Activated CD4-positive, alpha-beta memory T cell treated with anti-CD3 and anti-CD28 coated beads, Interleukin-2, amount 10 ng/mL, durations not matched to agents 7 days and 5 days (primary cell): ENCODE measurements at regions not wholly inside any gene's neighbourhood (a gene's known extent, or its start where the extent isn't known, plus 50 kb on each side); places are given as distances from the start of the nearest gene placed in this dataset.

ENCODE experiments used
- CTCF ChIA-PET: fragments of 350-600 bp; sonication (Branson Sonifier 250); formaldehyde crosslinking; loops from one replicate; lab custom pipeline; 2021; ENCODE audit warnings: antibody characterized with exemption, inconsistent platforms; lab: Charles Lee
- POLR2A ChIA-PET: fragments of 350-600 bp; sonication (Branson Sonifier 250); formaldehyde crosslinking; loops from one replicate; lab custom pipeline; 2021; ENCODE audit warnings: antibody characterized with exemption; lab: Charles Lee
- DNase-seq: peaks from one replicate; pipeline ENCODE4 v3.0.0-alpha.2; 2020
- H3K27ac Mint-ChIP-seq: one replicate; pipeline ENCODE4 v1.8.0; 2021; ENCODE audit warnings: mild to moderate bottlenecking, mixed read lengths
- H3K27me3 Mint-ChIP-seq: one replicate; pipeline ENCODE4 v1.8.0; 2021; ENCODE audit warnings: mixed read lengths
- H3K36me3 Mint-ChIP-seq: one replicate; pipeline ENCODE4 v1.8.0; 2021; ENCODE audit warnings: low read depth, mixed read lengths
- H3K4me1 Mint-ChIP-seq: one replicate; pipeline ENCODE4 v1.8.0; 2021; ENCODE audit warnings: mixed read lengths
- H3K4me3 Mint-ChIP-seq: one replicate; pipeline ENCODE4 v1.8.0; 2021; ENCODE audit warnings: mild to moderate bottlenecking, mixed read lengths
- H3K9me3 Mint-ChIP-seq: one replicate; pipeline ENCODE4 v1.8.0; 2021; ENCODE audit warnings: mixed read lengths

GRCh38 chr22:47337161-47337621, 574.7 kb downstream of the TBC1D22A start:
- Mint-ChIP-seq H3K36me3 (no peaks in the 10 kb centered on the region), H3K27ac (no peak overlapping the region), H3K4me1 (no peaks in the 10 kb centered on the region), H3K4me3 (no peak overlapping the region), H3K9me3 (peaks cover 5% of the 10 kb centered on the region), H3K27me3 (peaks cover 3% of the 10 kb centered on the region)
- DNase-seq, result no peak
- ChIA-PET POLR2A (no interaction called here), CTCF (no interaction called here)

GRCh38 chr22:47335958-47336357, 573.5 kb downstream of the TBC1D22A start:
- CTCF ChIA-PET, result no interaction called here
- Mint-ChIP-seq H3K9me3 (peaks cover 5% of the 10 kb centered on the region), H3K27me3 (peaks cover 3% of the 10 kb centered on the region), H3K4me1 (no peaks in the 10 kb centered on the region), H3K27ac (no peak overlapping the region), H3K36me3 (no peaks in the 10 kb centered on the region), H3K4me3 (no peak overlapping the region)
- no peak for DNase-seq
- POLR2A ChIA-PET, result no interaction called here

- no peak for DNase-seq
- H3K9me3 Mint-ChIP-seq, result peaks cover 5% of the 10 kb centered on the region
- POLR2A ChIA-PET, result no interaction called here
- H3K27ac Mint-ChIP-seq, result no peak overlapping the region
- H3K4me1 Mint-ChIP-seq, result no peaks in the 10 kb centered on the region
- CTCF ChIA-PET, result no interaction called here
- peaks cover 3% of the 10 kb centered on the region for H3K27me3 Mint-ChIP-seq
- no peaks in the 10 kb centered on the region for H3K36me3 Mint-ChIP-seq
- H3K4me3 Mint-ChIP-seq, result no peak overlapping the region
These were observed 573.0 kb downstream of the TBC1D22A start for GRCh38 chr22:47335460-47335859.

GRCh38 chr22:47334601-47335000, 572.2 kb downstream of the TBC1D22A start:
- ChIA-PET CTCF (no interaction called here), POLR2A (no interaction called here)
- no peak overlapping the region for H3K27ac Mint-ChIP-seq
- H3K36me3 Mint-ChIP-seq, result no peaks in the 10 kb centered on the region
- no peak overlapping the region for H3K4me3 Mint-ChIP-seq
- H3K27me3 Mint-ChIP-seq, result peaks cover 3% of the 10 kb centered on the region
- DNase-seq, result no peak
- H3K9me3 Mint-ChIP-seq, result peaks cover 5% of the 10 kb centered on the region
- H3K4me1 Mint-ChIP-seq, result no peaks in the 10 kb centered on the region

GRCh38 chr22:47333625-47334024, 571.2 kb downstream of the TBC1D22A start:
- DNase-seq, result no peak
- POLR2A ChIA-PET, result no interaction called here
- CTCF ChIA-PET, result no interaction called here
- Mint-ChIP-seq H3K4me1 (no peaks in the 10 kb centered on the region), H3K9me3 (peaks cover 5% of the 10 kb centered on the region), H3K27me3 (peaks cover 3% of the 10 kb centered on the region), H3K36me3 (no peaks in the 10 kb centered on the region), H3K4me3 (no peak overlapping the region), H3K27ac (no peak overlapping the region)

GRCh38 chr22:47332246-47332980, 570.0 kb downstream of the TBC1D22A start:
- ChIA-PET POLR2A (no interaction called here), CTCF (no interaction called here)
- Mint-ChIP-seq H3K27me3 (peaks cover 3% of the 10 kb centered on the region), H3K36me3 (no peaks in the 10 kb centered on the region), H3K4me1 (no peaks in the 10 kb centered on the region), H3K27ac (no peak overlapping the region), H3K9me3 (peaks cover 5% of the 10 kb centered on the region), H3K4me3 (no peak overlapping the region)
- no peak for DNase-seq

GRCh38 chr22:47331750-47332149, 569.3 kb downstream of the TBC1D22A start:
- H3K4me3 Mint-ChIP-seq, result no peak overlapping the region
- H3K27me3 Mint-ChIP-seq, result peaks cover 3% of the 10 kb centered on the region
- ChIA-PET POLR2A (no interaction called here), CTCF (no interaction called here)
- H3K27ac Mint-ChIP-seq, result no peak overlapping the region
- no peaks in the 10 kb centered on the region for H3K36me3 Mint-ChIP-seq
- DNase-seq, result no peak
- no peaks in the 10 kb centered on the region for H3K4me1 Mint-ChIP-seq
- H3K9me3 Mint-ChIP-seq, result peaks cover 5% of the 10 kb centered on the region

- Mint-ChIP-seq H3K4me1 (no peaks in the 10 kb centered on the region), H3K27me3 (no peaks in the 10 kb centered on the region), H3K27ac (no peak overlapping the region), H3K4me3 (no peak overlapping the region), H3K36me3 (no peaks in the 10 kb centered on the region), H3K9me3 (peaks cover 1% of the 10 kb centered on the region)
- DNase-seq, result no peak
- POLR2A ChIA-PET, result no interaction called here
- CTCF ChIA-PET, result no interaction called here
These were observed 567.5 kb downstream of the TBC1D22A start for GRCh38 chr22:47329727-47330650.

- ChIA-PET POLR2A (no interaction called here), CTCF (no interaction called here)
- Mint-ChIP-seq H3K27me3 (no peaks in the 10 kb centered on the region), H3K4me3 (no peak overlapping the region), H3K36me3 (no peaks in the 10 kb centered on the region), H3K9me3 (peaks cover 4% of the 10 kb centered on the region), H3K4me1 (no peaks in the 10 kb centered on the region), H3K27ac (no peak overlapping the region)
- DNase-seq, result no peak
These were observed 566.2 kb downstream of the TBC1D22A start for GRCh38 chr22:47328550-47329243.

GRCh38 chr22:47327241-47327640, 564.8 kb downstream of the TBC1D22A start:
- ChIA-PET POLR2A (no interaction called here), CTCF (no interaction called here)
- Mint-ChIP-seq H3K36me3 (no peaks in the 10 kb centered on the region), H3K4me1 (no peaks in the 10 kb centered on the region), H3K27me3 (no peaks in the 10 kb centered on the region), H3K4me3 (no peak overlapping the region), H3K27ac (no peak overlapping the region), H3K9me3 (peaks cover 6% of the 10 kb centered on the region)
- no peak for DNase-seq

- POLR2A ChIA-PET, result no interaction called here
These were observed 562.8 kb downstream of the TBC1D22A start for GRCh38 chr22:47325249-47325648.

GRCh38 chr22:47324435-47324990, 562.1 kb downstream of the TBC1D22A start:
- POLR2A ChIA-PET, result no interaction called here
- DNase-seq, result no peak
- H3K27ac Mint-ChIP-seq, result no peak overlapping the region

More at GRCh38 chr22:47325249-47325648, 562.8 kb downstream of the TBC1D22A start:
- H3K36me3 Mint-ChIP-seq, result no peaks in the 10 kb centered on the region
- H3K27me3 Mint-ChIP-seq, result no peaks in the 10 kb centered on the region
- no peaks in the 10 kb centered on the region for H3K4me1 Mint-ChIP-seq
- CTCF ChIA-PET, result no interaction called here
- peaks cover 6% of the 10 kb centered on the region for H3K9me3 Mint-ChIP-seq
- H3K4me3 Mint-ChIP-seq, result no peak overlapping the region
- no peak for DNase-seq
- no peak overlapping the region for H3K27ac Mint-ChIP-seq

GRCh38 chr22:47323518-47323917, 561.1 kb downstream of the TBC1D22A start:
- H3K9me3 Mint-ChIP-seq, result peaks cover 9% of the 10 kb centered on the region
- ChIA-PET POLR2A (no interaction called here), CTCF (no interaction called here)
- H3K4me1 Mint-ChIP-seq, result no peaks in the 10 kb centered on the region
- H3K4me3 Mint-ChIP-seq, result no peak overlapping the region
- peaks cover 2% of the 10 kb centered on the region for H3K27me3 Mint-ChIP-seq
- no peak overlapping the region for H3K27ac Mint-ChIP-seq
- H3K36me3 Mint-ChIP-seq, result no peaks in the 10 kb centered on the region
- no peak for DNase-seq

More at GRCh38 chr22:47324435-47324990, 562.1 kb downstream of the TBC1D22A start:
- Mint-ChIP-seq H3K4me3 (no peak overlapping the region), H3K4me1 (no peaks in the 10 kb centered on the region), H3K36me3 (no peaks in the 10 kb centered on the region), H3K27me3 (no peaks in the 10 kb centered on the region), H3K9me3 (peaks cover 9% of the 10 kb centered on the region)
- CTCF ChIA-PET, result no interaction called here
